ENCODE measurements at regions not wholly inside any gene's neighbourhood (a gene's known extent, or its start where the extent isn't known, plus 50 kb on each side); places are given as distances from the start of the nearest gene placed in this dataset.
"Not testable (repeated sequence)": the region's sequence is repeated elsewhere in the genome, so short reads cannot be mapped to it uniquely, and the experiment has no call there.

GRCh38 chr11:47928426-47928825 is 51.9 kb upstream of the PTPRJ start:
- no peak for TF ChIP-seq CTCF (IDR thresholded peaks at IDR 0.05; ENCODE audit: insufficient read depth, low read length, poor library complexity, severe bottlenecking)
- H3K27me3 ChIP-seq (replicated peaks; ENCODE audit: control insufficient read depth, insufficient read depth, low read length): no peaks in the 10 kb centered on the region
- DNase-seq (ENCODE audit: extremely low read depth, insufficient read length): no peak
- H3K36me3 ChIP-seq (ENCODE audit: control insufficient read depth, insufficient read depth, low read length): no peaks in the 10 kb centered on the region
- no peak overlapping the region for H3K4me3 ChIP-seq (replicated peaks; ENCODE audit: low read depth, low read length)

DNA sequence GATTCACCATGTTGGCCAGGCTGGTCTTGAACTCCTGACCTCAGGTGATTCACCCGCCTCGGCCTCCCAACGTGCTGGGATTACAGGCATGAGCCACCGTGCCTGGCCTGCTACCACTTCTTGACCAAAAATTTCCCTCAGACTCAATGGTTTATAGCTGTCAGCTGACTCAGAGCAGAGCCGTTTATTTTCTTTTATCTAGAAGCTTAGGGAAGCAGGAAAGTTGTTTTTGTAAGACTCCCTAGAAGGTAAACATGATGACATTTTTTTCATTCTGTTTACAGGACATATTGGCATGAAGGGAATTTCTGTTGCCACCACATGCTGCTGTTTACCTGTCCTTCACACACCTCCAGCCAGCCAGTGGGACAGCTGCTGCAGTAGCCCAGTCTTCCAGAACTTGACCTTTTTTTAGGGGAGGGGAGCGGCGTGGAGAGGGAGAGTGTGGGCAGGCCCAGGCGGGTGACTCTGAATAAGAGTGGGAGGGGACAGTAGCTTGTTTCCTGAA is 56.1 kb upstream of the PTPRJ start:
- no peaks in the 10 kb centered on the region for H3K36me3 ChIP-seq (ENCODE audit: control insufficient read depth, insufficient read depth, low read length)
- DNase-seq (ENCODE audit: extremely low read depth, insufficient read length): no peak
- H3K4me3 ChIP-seq (replicated peaks; ENCODE audit: low read depth, low read length): no peak overlapping the region
- no peaks in the 10 kb centered on the region for H3K27me3 ChIP-seq (replicated peaks; ENCODE audit: control insufficient read depth, insufficient read depth, low read length)
- TF ChIP-seq CTCF (IDR thresholded peaks at IDR 0.05; ENCODE audit: insufficient read depth, low read length, poor library complexity, severe bottlenecking): no peak

- Histone ChIP-seq H3K4me3 (replicated peaks; ENCODE audit: low read depth, low read length) (no peak overlapping the region), H3K36me3 (ENCODE audit: control insufficient read depth, insufficient read depth, low read length) (no peaks in the 10 kb centered on the region), H3K27me3 (replicated peaks; ENCODE audit: control insufficient read depth, insufficient read depth, low read length) (no peaks in the 10 kb centered on the region)
- no peak for TF ChIP-seq CTCF (IDR thresholded peaks at IDR 0.05; ENCODE audit: insufficient read depth, low read length, poor library complexity, severe bottlenecking)
- DNase-seq (ENCODE audit: extremely low read depth, insufficient read length): no peak
These were observed 56.7 kb upstream of the PTPRJ start for GRCh38 chr11:47923667-47924066.

DNA sequence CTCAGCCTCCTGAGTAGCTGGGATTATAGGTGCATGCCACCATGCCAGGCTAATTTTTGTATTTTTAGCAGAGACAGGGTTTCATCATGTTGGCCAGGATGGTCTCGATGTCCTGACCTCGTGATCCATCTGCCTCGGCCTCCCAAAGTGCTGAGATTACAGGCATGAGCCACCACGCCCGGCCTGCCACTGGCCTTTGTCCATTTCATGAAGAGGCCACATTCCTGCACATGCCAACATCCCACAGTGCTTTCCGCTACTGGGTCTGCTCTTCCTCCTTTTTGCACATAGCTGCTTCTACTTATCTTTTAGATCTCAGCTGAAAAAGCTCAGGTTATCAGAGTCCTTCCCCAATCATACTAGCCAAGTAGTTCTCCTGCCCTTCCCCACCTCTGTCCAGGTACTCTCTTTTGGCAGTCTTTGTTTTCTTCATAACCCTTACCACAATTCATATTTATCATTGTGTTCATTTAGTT is 59.2 kb upstream of the PTPRJ start:
- not testable (repeated sequence) for H3K36me3 ChIP-seq (ENCODE audit: control insufficient read depth, insufficient read depth, low read length); H3K4me3 ChIP-seq (replicated peaks; ENCODE audit: low read depth, low read length); DNase-seq (ENCODE audit: extremely low read depth, insufficient read length); H3K27me3 ChIP-seq (replicated peaks; ENCODE audit: control insufficient read depth, insufficient read depth, low read length)

GRCh38 chr11:47918882-47919495 is 61.4 kb upstream of the PTPRJ start:
- H3K36me3 ChIP-seq (ENCODE audit: control insufficient read depth, insufficient read depth, low read length): no peaks in the 10 kb centered on the region
- no peaks in the 10 kb centered on the region for H3K27me3 ChIP-seq (replicated peaks; ENCODE audit: control insufficient read depth, insufficient read depth, low read length)
- no peak for DNase-seq (ENCODE audit: extremely low read depth, insufficient read length)
- H3K4me3 ChIP-seq (replicated peaks; ENCODE audit: low read depth, low read length): no peak overlapping the region
- TF ChIP-seq CTCF (IDR thresholded peaks at IDR 0.05; ENCODE audit: insufficient read depth, low read length, poor library complexity, severe bottlenecking): no peak

DNA sequence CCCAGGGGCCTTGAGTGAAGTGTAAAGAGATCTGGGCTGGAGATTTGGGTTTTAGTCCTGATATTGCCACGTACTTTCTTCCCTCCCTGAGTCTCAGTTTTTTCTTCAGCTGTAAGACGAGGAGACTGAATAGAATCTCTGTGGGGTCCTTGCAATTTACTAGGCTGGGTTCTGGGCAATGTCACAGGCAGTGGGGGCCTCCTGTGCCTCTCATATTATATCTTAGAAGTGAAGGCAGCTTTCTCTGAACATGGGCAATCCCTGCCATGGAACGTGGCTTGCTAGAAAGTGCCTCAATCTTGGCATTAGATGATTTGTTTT is 62.0 kb upstream of the PTPRJ start:
- no peak for DNase-seq (ENCODE audit: extremely low read depth, insufficient read length)
- TF ChIP-seq CTCF (IDR thresholded peaks at IDR 0.05; ENCODE audit: insufficient read depth, low read length, poor library complexity, severe bottlenecking): no peak
- H3K4me3 ChIP-seq (replicated peaks; ENCODE audit: low read depth, low read length): no peak overlapping the region
- H3K27me3 ChIP-seq (replicated peaks; ENCODE audit: control insufficient read depth, insufficient read depth, low read length): no peaks in the 10 kb centered on the region
- no peaks in the 10 kb centered on the region for H3K36me3 ChIP-seq (ENCODE audit: control insufficient read depth, insufficient read depth, low read length)
